Spleen (tissue), 11 donors: ENCODE measurements at regions not wholly inside any gene's neighbourhood (a gene's known extent, or its start where the extent isn't known, plus 50 kb on each side); places are given as distances from the start of the nearest gene placed in this dataset.

Source experiments
- DNase-seq: peaks from one replicate; pipeline ENCODE4 v3.0.0-alpha.2; 2020
- H3K27ac ChIP-seq, 8 donors: fragments of 200-600 bp; sonication (generic) in 7 of 8; 1 replicate in 4 of 8; 2 replicates in 4 of 8; pipeline versions ENCODE4 v1.5.0 to v1.8.0; 2016 to 2021; ENCODE audit warnings: inconsistent platforms in 4 of 8, mild to moderate bottlenecking in 4 of 8, moderate library complexity in 1 of 8
- H3K27me3 ChIP-seq, 7 donors: fragments of 200-600 bp; sonication (generic) in 6 of 7; replicated peaks in 1 of 7; 1 replicate in 4 of 7; 2 replicates in 3 of 7; pipeline versions ENCODE4 v1.5.0 to v1.8.0; 2016 to 2021; ENCODE audit warnings: inconsistent platforms in 3 of 7, mild to moderate bottlenecking in 1 of 7
- H3K36me3 ChIP-seq, 6 donors: fragments of 200-600 bp; sonication (generic) in 5 of 6; 1 replicate in 4 of 6; 2 replicates in 2 of 6; pipeline versions ENCODE4 v1.5.0 to v1.8.0; 2016 to 2021; ENCODE audit warnings: inconsistent platforms in 2 of 6
- H3K4me1 ChIP-seq, 6 donors: fragments of 200-600 bp; sonication (generic) in 5 of 6; 1 replicate in 3 of 6; 2 replicates in 3 of 6; pipeline versions ENCODE4 v1.5.0 to v1.8.0; 2016 to 2021; ENCODE audit warnings: inconsistent platforms in 3 of 6
- H3K4me3 ChIP-seq, 8 donors: fragments of 200-600 bp; sonication (generic) in 7 of 8; 1 replicate in 4 of 8; 2 replicates in 4 of 8; pipeline versions ENCODE4 v1.5.0 to v1.8.0; 2016 to 2021; ENCODE audit warnings: inconsistent platforms in 4 of 8, mild to moderate bottlenecking in 4 of 8, moderate library complexity in 2 of 8
- H3K9me3 ChIP-seq, 8 donors: fragments of 200-600 bp; sonication (generic) in 7 of 8; 1 replicate in 4 of 8; 2 replicates in 4 of 8; pipeline versions ENCODE4 v1.5.0 to v1.8.0; 2016 to 2021; ENCODE audit warnings: inconsistent platforms in 4 of 8
- POLR2A ChIP-seq, 3 donors: fragments of 450-650 bp; IDR thresholded peaks; one replicate each; pipeline ENCODE4 v1.5.1; 2017; ENCODE audit warnings: antibody characterized with exemption in 3 of 3, mild to moderate bottlenecking in 1 of 3
- POLR2AphosphoS5 ChIP-seq, 3 donors: sonication (generic); formaldehyde crosslinking; IDR thresholded peaks; one replicate each; pipeline ENCODE4 v1.5.1; 2017; ENCODE audit warnings: antibody characterized with exemption in 3 of 3
- WGBS, 5 donors: extraction: QIAGEN DNeasy Blood & Tissue Kit in 3 of 5; methylation state at CpG; one replicate each; pipeline versions ENCODE4 v1.1.5 to v1.1.7; 2013 to 2018; 5-methylcytosine and 5-hydroxymethylcytosine counted together
- intact Hi-C: fragments of 100-400 bp; cut with DNase I; formaldehyde crosslinking; loops from one replicate; pipeline ENCODE4 v1.15.0; 2023; ENCODE audit warnings: low total_unique reads
- TF ChIP-seq, protein P1 (sequence below), 11 experiments: fragments of 200-600 bp in 7 of 11; fragments of 450-650 bp in 4 of 11; sonication (generic) in 4 of 11; IDR thresholded peaks in 8 of 11; conservative IDR thresholded peaks in 3 of 11; 1 replicate in 7 of 11; 2 replicates in 4 of 11; pipeline versions ENCODE4 v1.4.0 to v1.8.0; 2016 to 2021; ENCODE audit warnings: antibody characterized with exemption in 11 of 11, inconsistent platforms in 4 of 11, mild to moderate bottlenecking in 1 of 11
- donor health status: healthy with polysubstance abuse.
- donor health status: DM: no; HTN: no; CAD: no; lungs with moderate emphysema.
- donor health status: DM: no; HTN: no; CAD: no.
- donor health status: Bipolar disorder and iron deficiency.
- donor health status: healthy.
- donor health status: DM: no; HTN: no; CAD: no.
- donor health status: DM: yes; HTN: yes; CAD: no.

- H3K9me3 ChIP-seq: no peaks in the 10 kb centered on the region
- no peaks in the 10 kb centered on the region for H3K4me1 ChIP-seq
- no peak overlapping the region for H3K4me3 ChIP-seq
- no peaks in the 10 kb centered on the region for H3K36me3 ChIP-seq
- intact Hi-C loops: no loop called here
- H3K27me3 ChIP-seq: no peaks in the 10 kb centered on the region
- TF ChIP-seq POLR2A (IDR thresholded peaks at IDR 0.05): no peak
- TF ChIP-seq POLR2AphosphoS5 (IDR thresholded peaks at IDR 0.05): no peak
- TF ChIP-seq, protein P1, sequence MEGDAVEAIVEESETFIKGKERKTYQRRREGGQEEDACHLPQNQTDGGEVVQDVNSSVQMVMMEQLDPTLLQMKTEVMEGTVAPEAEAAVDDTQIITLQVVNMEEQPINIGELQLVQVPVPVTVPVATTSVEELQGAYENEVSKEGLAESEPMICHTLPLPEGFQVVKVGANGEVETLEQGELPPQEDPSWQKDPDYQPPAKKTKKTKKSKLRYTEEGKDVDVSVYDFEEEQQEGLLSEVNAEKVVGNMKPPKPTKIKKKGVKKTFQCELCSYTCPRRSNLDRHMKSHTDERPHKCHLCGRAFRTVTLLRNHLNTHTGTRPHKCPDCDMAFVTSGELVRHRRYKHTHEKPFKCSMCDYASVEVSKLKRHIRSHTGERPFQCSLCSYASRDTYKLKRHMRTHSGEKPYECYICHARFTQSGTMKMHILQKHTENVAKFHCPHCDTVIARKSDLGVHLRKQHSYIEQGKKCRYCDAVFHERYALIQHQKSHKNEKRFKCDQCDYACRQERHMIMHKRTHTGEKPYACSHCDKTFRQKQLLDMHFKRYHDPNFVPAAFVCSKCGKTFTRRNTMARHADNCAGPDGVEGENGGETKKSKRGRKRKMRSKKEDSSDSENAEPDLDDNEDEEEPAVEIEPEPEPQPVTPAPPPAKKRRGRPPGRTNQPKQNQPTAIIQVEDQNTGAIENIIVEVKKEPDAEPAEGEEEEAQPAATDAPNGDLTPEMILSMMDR (IDR thresholded peaks at IDR 0.05 in 8 of 11, conservative IDR thresholded peaks at IDR 0.05 in 3 of 11): no peak
- no peak overlapping the region for H3K27ac ChIP-seq
- no peak for DNase-seq
Measured at GRCh38 chr13:61030445-61030844, 385.2 kb downstream of the PCDH20 start.

DNA sequence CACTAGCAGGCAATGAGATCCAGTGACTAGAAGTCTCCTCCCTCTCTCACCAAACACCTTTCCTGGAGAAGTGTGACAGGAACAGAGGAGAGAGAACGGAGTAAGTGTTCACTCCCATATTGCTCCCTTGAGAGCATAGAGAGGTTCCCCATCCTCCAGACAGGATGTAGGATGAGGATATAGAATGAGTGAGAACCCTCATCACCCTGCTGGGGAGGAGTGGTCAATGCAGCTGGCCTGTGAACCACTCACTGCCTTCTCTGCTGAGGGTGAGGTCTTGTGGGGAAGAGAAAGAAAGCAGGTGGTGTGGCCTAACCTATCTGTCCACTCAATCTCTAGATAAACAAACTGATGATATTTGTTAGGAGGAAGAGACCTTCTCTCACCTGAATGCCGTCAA is 386.6 kb downstream of the PCDH20 start:
- Histone ChIP-seq H3K9me3 (no peaks in the 10 kb centered on the region), H3K4me3 (no peak overlapping the region), H3K36me3 (no peaks in the 10 kb centered on the region), H3K27ac (no peak overlapping the region), H3K4me1 (no peaks in the 10 kb centered on the region), H3K27me3 (no peaks in the 10 kb centered on the region)
- TF ChIP-seq POLR2AphosphoS5 (IDR thresholded peaks at IDR 0.05) (no peak), POLR2A (IDR thresholded peaks at IDR 0.05) (no peak)
- TF ChIP-seq, protein P1 (IDR thresholded peaks at IDR 0.05 in 8 of 11, conservative IDR thresholded peaks at IDR 0.05 in 3 of 11): no peak
- WGBS, 5 donors: 63 to 85% (median 80%) methylated on average over 2 of the region's 2 CpGs
- DNase-seq: no peak
- intact Hi-C loops: no loop called here

DNA sequence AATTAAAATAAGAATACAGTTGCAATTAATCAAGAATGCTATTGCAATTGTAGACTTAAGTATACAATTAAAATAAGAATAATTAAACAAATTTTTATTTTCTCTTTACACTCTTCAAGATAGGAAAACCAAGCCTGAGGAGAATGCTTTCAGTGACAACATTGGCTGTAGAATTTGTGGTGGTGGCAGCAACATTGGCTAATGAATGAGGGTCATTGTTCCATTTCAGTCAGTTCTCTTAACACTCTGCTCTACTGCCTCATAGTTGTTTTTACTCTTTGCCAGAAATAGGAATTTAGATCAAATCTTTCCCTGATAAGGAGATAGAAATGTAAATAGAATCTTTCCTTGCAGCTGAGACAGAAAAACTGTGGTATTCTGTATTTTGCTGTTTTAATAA is 391.6 kb downstream of the PCDH20 start:
- intact Hi-C loops: no loop called here
- no peaks in the 10 kb centered on the region for H3K36me3 ChIP-seq
- TF ChIP-seq POLR2A (IDR thresholded peaks at IDR 0.05): no peak
- TF ChIP-seq, protein P1 (IDR thresholded peaks at IDR 0.05 in 8 of 11, conservative IDR thresholded peaks at IDR 0.05 in 3 of 11): no peak
- no peak for TF ChIP-seq POLR2AphosphoS5 (IDR thresholded peaks at IDR 0.05)
- H3K27me3 ChIP-seq: no peaks in the 10 kb centered on the region
- no peaks in the 10 kb centered on the region for H3K4me1 ChIP-seq
- no peak overlapping the region for H3K4me3 ChIP-seq
- no peak for DNase-seq
- no peaks in the 10 kb centered on the region for H3K9me3 ChIP-seq
- H3K27ac ChIP-seq: no peak overlapping the region

DNA sequence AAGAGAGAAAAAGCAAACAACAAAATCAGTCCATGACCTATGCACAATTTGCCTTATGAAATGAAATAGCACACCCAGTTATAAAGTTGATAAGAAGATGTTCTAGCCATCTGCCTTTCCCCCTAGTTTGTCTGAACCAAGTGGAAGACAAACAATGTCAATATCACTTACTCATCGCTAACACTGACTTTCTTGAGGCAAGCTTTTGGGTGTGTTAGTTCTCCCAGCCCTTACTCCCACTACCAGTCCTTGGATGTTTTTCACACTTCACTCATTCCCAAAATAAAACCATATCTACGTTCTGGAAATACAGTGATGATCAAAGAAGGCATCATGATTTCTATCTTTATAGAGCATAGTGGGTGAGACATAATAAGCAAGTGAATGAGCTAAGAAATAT is 393.8 kb downstream of the PCDH20 start:
- intact Hi-C loops: no loop called here
- Histone ChIP-seq H3K27me3 (no peaks in the 10 kb centered on the region), H3K27ac (no peak overlapping the region), H3K36me3 (no peaks in the 10 kb centered on the region), H3K4me3 (no peak overlapping the region), H3K4me1 (no peaks in the 10 kb centered on the region), H3K9me3 (no peaks in the 10 kb centered on the region)
- DNase-seq: no peak
- TF ChIP-seq POLR2AphosphoS5 (IDR thresholded peaks at IDR 0.05) (no peak), POLR2A (IDR thresholded peaks at IDR 0.05) (no peak)
- TF ChIP-seq, protein P1 (IDR thresholded peaks at IDR 0.05 in 8 of 11, conservative IDR thresholded peaks at IDR 0.05 in 3 of 11): no peak
- WGBS, 5 donors: 73 to 87% (median 82%) methylated on average over 2 of the region's 2 CpGs
